ENCODE measurements at regions not wholly inside any gene's neighbourhood (a gene's known extent, or its start where the extent isn't known, plus 50 kb on each side); places are given as distances from the start of the nearest gene placed in this dataset.

DNA sequence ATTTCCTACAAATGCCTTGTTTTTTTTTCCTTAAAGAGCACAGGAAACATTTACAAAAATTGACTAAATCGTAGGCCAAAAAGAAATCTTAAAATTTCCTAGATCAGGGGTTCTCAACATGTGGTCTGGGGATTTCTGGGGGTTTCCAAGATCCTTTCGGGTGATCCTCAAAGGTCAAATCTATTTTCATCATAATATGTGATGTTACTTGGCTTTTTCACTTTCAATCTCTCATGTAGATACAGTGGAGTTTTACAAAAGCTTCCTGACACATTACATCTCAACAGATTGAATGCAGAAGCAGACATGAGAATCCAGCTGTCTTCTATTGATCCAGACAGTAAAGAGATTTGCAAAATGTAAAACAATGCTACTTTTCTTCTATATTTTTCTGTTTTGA is 497.3 kb downstream of the INHBA start:
- FAIRE-seq (peak; percentile 70), DNase-seq (ENCODE audit: extremely low spot score, insufficient read length, low read depth) (no peak)

DNA sequence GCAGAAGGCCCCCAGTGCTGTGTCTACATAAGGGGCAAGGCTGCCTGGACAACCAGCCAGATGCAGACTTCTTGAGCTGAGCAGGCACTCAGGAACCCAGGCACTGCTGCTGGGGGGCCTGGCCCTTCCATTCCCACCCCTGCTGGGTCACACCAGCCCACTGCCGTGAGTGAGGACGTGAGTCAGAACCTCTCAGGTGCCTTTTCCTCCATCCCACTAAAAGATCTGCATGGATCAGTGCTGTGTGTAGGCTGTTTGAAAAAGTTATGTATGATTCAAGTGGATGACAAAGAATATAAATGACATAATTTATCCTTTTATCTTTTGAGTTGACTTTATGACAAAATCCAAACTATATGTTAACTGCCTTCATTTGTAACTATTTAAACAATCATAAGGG is 499.3 kb downstream of the INHBA start:
- DNase-seq (ENCODE audit: extremely low spot score, insufficient read length, low read depth) (no peak), FAIRE-seq (no peak)

DNA sequence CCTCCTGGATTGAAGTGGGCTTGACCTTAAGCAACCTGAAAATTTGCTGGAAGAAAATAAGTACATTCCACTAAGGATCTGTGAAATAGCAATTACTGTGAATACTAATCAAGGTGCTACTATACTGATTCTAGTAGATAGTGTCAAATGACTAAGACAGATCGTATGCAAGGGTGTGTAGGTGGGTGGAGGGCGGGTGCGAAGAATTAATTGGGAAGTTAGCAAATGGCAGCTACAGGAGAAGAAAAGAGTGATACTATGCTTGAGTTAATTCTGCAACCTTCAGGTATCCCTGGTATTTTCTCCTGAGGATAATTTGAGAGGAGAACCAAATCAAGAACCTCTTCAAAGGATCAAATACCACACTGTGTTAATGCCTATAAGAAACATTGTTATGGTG is 501.9 kb downstream of the INHBA start:
- FAIRE-seq (no peak), DNase-seq (ENCODE audit: extremely low spot score, insufficient read length, low read depth) (no peak)

GRCh38 chr7:41199136-41199535 is 503.8 kb downstream of the INHBA start:
- FAIRE-seq (no peak), DNase-seq (ENCODE audit: extremely low spot score, insufficient read length, low read depth) (no peak)

- DNase-seq (ENCODE audit: extremely low spot score, insufficient read length, low read depth) = no peak
- FAIRE-seq = no peak
Measured at GRCh38 chr7:41198502-41198901, 504.4 kb downstream of the INHBA start.

DNA sequence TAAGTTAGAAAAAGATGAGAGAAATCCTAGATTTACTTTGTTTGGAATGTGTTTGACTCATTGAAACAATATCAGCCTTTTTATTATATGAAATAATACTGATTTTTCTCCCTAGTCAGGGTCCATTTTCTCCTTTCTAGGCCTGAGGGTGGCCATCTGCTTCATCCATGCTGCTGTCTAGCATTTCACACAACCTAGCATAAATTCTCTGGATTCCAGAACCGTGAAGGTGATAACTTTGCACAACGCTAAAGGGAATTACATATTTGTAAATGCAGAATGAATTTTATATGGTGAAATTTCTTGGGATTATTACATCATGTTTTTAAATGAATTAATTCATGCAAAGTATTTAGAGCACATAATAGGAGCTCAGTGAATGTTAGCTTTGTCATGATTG is 505.1 kb downstream of the INHBA start:
- DNase-seq (ENCODE audit: extremely low spot score, insufficient read length, low read depth) (no peak), FAIRE-seq (no peak)

DNA sequence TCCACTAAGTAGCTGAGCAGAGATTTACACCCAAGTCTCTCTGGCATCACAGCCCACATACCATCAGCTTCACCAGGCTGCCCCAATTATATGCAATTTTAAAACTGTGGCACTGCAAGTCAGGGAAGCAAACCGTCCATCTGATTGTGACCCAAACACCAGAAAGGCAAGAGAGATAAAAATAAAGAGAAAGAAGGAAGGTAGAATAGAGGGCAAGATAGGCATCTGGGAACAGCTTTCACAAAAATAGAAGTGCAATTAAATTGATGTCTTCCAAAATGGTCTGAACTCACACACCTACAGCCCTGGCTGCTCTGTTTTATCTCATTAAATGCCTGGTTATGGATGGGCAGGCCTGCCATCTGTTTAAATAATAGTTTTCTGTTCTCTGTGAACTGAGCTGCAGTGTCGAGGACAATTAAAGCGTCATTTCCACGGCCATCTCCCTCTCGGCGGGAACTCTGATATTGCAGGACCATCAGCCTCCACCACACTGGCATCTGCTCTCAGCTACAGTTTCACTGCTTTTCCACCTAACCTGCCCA is 509.1 kb downstream of the INHBA start:
- no peak for DNase-seq (ENCODE audit: extremely low spot score, insufficient read length, low read depth)
- no peak for FAIRE-seq

GRCh38 chr7:41190581-41190980 is 512.3 kb downstream of the INHBA start:
- no peak for DNase-seq (ENCODE audit: extremely low spot score, insufficient read length, low read depth)
- FAIRE-seq = no peak

DNA sequence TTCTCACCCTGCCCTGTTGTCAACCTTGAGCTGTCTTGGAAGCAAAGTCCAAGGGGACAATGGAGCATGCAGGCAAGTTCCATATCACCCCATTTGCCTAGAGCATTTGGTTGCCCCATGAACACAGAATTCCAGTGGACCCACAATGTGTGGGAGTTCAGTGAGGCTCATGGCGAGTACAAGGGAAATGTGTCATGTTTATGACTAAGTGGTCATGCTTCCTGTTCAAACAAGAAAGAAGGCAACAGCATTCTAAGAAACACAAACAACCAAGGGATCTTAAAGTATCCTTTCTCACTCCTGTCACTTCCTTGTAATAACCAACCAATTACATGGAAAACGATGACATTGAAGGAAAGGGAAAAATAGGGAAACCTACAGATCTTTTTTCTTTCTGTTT is 513.0 kb downstream of the INHBA start:
- no peak for DNase-seq (ENCODE audit: extremely low spot score, insufficient read length, low read depth)
- no peak for FAIRE-seq

GRCh38 chr7:41188163-41189130 is 514.4 kb downstream of the INHBA start:
- no peak for DNase-seq (ENCODE audit: extremely low spot score, insufficient read length, low read depth)
- no peak for FAIRE-seq

DNA sequence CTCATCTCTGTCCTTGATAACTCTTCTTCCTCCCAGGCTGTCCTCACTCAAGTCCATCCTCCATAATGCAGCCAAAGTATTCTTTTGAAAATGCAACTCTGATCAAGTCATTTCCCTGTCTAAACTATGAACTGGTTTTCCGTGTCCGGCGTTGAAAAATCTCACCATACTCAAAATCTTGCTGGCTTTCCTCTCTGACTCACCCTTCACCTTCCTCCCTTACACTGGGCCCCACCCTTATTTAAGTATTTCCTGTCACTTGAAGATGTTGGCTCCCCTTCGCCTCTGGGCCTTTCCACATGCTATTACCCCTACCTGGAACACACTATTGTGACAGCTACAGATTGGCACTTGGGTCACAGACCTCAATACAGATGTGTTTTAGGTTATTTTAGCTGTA is 515.6 kb downstream of the INHBA start:
- DNase-seq (ENCODE audit: extremely low spot score, insufficient read length, low read depth) (no peak), FAIRE-seq (no peak)

- FAIRE-seq = no peak
- no peak for DNase-seq (ENCODE audit: extremely low spot score, insufficient read length, low read depth)
Measured at GRCh38 chr7:41185851-41186250, 517.0 kb downstream of the INHBA start.

DNA sequence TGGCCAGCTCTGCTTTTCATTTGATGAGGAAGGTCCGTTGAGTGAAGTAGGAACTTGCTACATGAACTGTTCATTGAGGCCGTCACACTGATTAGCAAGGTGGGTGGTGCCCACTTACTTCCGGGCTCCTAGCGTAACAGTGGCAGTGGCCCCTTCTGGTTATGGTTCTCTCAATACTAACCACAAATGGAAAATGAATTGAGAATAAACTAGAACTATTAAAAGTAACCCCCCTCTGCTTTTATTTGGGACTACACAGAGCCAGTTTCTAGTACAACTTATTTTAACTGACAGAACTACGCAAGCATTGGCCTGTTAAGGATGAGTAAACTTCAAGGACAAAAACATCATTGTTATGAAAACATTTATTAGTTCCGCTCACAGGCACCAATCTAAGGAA is 519.1 kb downstream of the INHBA start:
- FAIRE-seq (no peak), DNase-seq (ENCODE audit: extremely low spot score, insufficient read length, low read depth) (no peak)

DNA sequence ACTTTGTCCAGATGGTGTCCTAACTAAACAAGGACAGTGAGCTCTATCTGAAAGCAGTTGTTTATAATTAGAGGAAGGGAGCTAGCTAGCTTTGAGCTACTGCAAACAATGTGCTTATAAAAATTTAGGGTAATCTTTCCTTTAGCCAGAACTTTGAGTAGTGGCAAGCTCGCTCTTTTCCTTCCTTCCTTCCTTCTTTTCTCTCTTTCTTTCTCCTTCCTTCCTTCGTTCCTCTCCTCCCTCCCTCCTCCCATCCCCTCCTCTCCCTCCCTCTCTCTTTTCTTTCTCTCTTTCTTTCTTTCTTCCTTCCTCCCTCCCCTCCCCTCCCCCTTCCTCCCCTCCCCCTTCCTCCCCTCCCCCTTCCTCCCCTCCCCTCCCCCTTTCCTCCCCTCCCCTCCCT is 520.1 kb downstream of the INHBA start:
- FAIRE-seq = no peak
- DNase-seq (ENCODE audit: extremely low spot score, insufficient read length, low read depth) = no peak

DNA sequence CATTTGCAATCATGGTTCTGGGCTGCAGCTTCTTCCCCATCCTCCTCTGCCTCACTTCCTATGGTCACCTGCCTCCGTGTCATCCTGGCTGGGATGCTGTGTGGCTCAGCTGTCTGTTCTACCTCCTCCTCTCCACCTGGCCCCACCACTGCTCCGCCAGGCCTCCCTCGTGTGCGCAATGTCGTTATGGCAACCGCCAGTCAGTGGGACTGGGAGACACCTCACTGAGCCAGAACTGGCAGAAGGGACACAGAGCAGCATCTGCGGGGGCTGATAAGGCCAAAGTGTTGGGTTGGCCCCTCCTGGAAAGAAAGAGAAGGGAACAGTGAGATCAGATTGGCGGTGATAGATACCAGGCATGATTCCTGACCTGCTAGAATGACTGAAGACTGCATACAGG is 527.5 kb downstream of the INHBA start:
- FAIRE-seq (no peak), DNase-seq (ENCODE audit: extremely low spot score, insufficient read length, low read depth) (no peak)

DNA sequence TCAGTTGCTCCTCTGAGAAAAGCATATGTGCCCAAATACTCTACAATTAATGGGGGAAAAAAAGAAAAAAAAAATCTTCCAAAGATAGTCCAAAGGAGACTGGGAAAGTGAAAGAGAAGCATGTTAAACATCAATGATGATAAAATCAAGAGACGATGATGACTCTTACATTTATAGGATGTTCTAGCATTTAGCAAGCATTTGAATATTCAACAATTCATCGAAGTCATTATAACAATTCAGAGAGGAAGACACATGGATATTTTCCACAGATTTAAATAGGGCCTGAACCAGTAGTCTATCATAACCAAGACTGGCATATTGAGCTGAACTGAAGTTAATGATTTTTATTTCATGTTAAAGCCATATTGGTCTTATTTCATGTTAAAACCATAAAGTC is 528.4 kb downstream of the INHBA start:
- DNase-seq (ENCODE audit: extremely low spot score, insufficient read length, low read depth) (no peak), FAIRE-seq (no peak)

- DNase-seq (ENCODE audit: extremely low spot score, insufficient read length, low read depth) = no peak
- no peak for FAIRE-seq
Measured at GRCh38 chr7:41170466-41170865, 532.4 kb downstream of the INHBA start.

GRCh38 chr7:41169317-41169716 is 533.6 kb downstream of the INHBA start:
- DNase-seq (ENCODE audit: extremely low spot score, insufficient read length, low read depth) = no peak
- no peak for FAIRE-seq

GRCh38 chr7:41167836-41168235 is 535.1 kb downstream of the INHBA start:
- no peak for DNase-seq (ENCODE audit: extremely low spot score, insufficient read length, low read depth)
- FAIRE-seq = no peak

DNA sequence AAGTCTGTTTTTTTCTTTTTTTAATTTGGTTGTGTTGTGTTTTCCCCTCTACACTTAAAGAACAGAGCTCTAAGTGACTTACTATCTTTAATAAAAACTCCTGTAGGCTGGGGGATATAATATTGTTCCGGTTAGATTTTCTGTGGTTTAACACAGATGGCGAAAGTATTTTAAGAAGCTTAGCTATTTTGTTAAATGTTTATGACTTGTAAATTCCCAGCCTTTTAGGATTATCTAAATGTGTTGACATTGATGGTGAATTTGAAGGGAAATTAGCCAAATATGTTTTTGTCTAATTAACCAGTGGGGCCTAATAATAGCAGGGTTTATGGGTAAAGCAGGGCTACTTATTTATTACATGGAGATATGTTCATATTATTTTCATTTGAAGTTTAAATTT is 538.5 kb downstream of the INHBA start:
- FAIRE-seq = no peak
- no peak for DNase-seq (ENCODE audit: extremely low spot score, insufficient read length, low read depth)

DNA sequence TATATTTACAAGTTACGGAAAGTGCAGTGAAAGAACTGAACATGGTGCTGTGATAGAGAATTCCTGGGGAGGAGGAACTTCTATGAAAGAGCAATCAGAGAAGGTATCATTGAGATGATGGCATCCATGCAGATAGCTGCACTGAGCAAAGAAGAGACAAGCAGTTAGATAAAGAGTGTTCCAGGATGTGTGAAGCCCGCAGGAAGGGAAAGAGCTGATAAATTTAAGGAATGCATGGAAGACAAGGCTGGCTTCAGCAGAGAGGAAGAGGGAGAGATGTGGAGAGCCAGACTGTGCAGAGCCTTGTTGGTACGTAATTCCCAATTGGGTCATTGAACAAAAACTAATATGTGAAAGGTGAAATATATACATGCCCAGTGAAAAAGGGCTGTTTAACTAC is 538.9 kb downstream of the INHBA start:
- DNase-seq (ENCODE audit: extremely low spot score, insufficient read length, low read depth) (no peak), FAIRE-seq (no peak)

GRCh38 chr7:41162612-41163011 is 540.3 kb downstream of the INHBA start:
- DNase-seq (ENCODE audit: extremely low spot score, insufficient read length, low read depth) = no peak
- no peak for FAIRE-seq

Data from GM18507 (cell line).